ENCODE measurements at regions not wholly inside any gene's neighbourhood (a gene's known extent, or its start where the extent isn't known, plus 50 kb on each side); places are given as distances from the start of the nearest gene placed in this dataset.

GRCh38 chr11:127118811-127119210, 118.2 kb upstream of the KIRREL3 start:
- H3K4me3 ChIP-seq (ENCODE audit: control extremely low read depth in 1 of 5, extremely low read depth in 1 of 5, insufficient read depth in 1 of 5, low read depth in 2 of 5, low read length in 4 of 5): no peak overlapping the region
- ChIA-PET CTCF (no interaction called here), POLR2A (no interaction called here)
- no peaks in the 10 kb centered on the region for H4K20me1 ChIP-seq (ENCODE audit: control insufficient read depth, insufficient read depth, low read length, poor library complexity, severe bottlenecking)
- no peak overlapping the region for H3K4me2 ChIP-seq (replicated peaks; ENCODE audit: low read depth, low read length, poor library complexity, severe bottlenecking)
- intact Hi-C loops (cut with micrococcal nuclease): no loop called here
- Mint-ChIP-seq H3K27me3 (no peaks in the 10 kb centered on the region), H3K27ac (no peak overlapping the region), H3K9me3 (ENCODE audit: insufficient read depth) (no peaks in the 10 kb centered on the region), H3K4me1 (no peaks in the 10 kb centered on the region), H3K4me3 (no peak overlapping the region)
- no peaks in the 10 kb centered on the region for H3K9me3 ChIP-seq (ENCODE audit: control extremely low read depth in 1 of 3, control insufficient read depth in 2 of 3, insufficient read depth in 1 of 3, low read length in 2 of 3)
- WGBS (ENCODE audit: insufficient coverage): 94% methylated on average over 7 of the region's 9 CpGs
- H3K9ac ChIP-seq (ENCODE audit: low read length): no peak overlapping the region
- H2AFZ ChIP-seq (ENCODE audit: insufficient read depth, low read depth, low read length, poor library complexity, severe bottlenecking): no peak overlapping the region
- H3K27me3 ChIP-seq (replicated peaks in 1 of 4; ENCODE audit: control extremely low read depth in 1 of 4, control insufficient read depth in 3 of 4, insufficient read depth in 4 of 4, low read length in 3 of 4): no peaks in the 10 kb centered on the region
- no peaks in the 10 kb centered on the region for H3K79me2 ChIP-seq (ENCODE audit: control insufficient read depth, insufficient read depth, low read length)
- DNase-seq (no peak), ATAC-seq (ENCODE audit: low read depth) (no peak)
- H3K27ac ChIP-seq (ENCODE audit: low read length in 2 of 2): no peak overlapping the region
- TF ChIP-seq EZH2 (IDR thresholded peaks at IDR 0.05; ENCODE audit: borderline replicate concordance, insufficient read depth, low read depth, low read length, poor library complexity, severe bottlenecking): no peak
- TF ChIP-seq CTCF (IDR thresholded peaks at IDR 0.05): no peak
- H3K36me3 ChIP-seq (replicated peaks in 1 of 2; ENCODE audit: control extremely low read depth in 1 of 2, control insufficient read depth in 1 of 2, extremely low read depth in 1 of 2, insufficient read depth in 2 of 2, low read length in 1 of 2): no peaks in the 10 kb centered on the region
- no peaks in the 10 kb centered on the region for H3K4me1 ChIP-seq (ENCODE audit: control insufficient read depth in 2 of 2, insufficient read depth in 2 of 2, low read length in 2 of 2)

GRCh38 chr11:127117231-127117739, 116.7 kb upstream of the KIRREL3 start:
- Histone ChIP-seq H3K4me3 (ENCODE audit: control extremely low read depth in 1 of 5, extremely low read depth in 1 of 5, insufficient read depth in 1 of 5, low read depth in 2 of 5, low read length in 4 of 5) (no peak overlapping the region), H3K27me3 (replicated peaks in 1 of 4; ENCODE audit: control extremely low read depth in 1 of 4, control insufficient read depth in 3 of 4, insufficient read depth in 4 of 4, low read length in 3 of 4) (no peaks in the 10 kb centered on the region), H3K9ac (ENCODE audit: low read length) (no peak overlapping the region), H3K4me1 (ENCODE audit: control insufficient read depth in 2 of 2, insufficient read depth in 2 of 2, low read length in 2 of 2) (no peaks in the 10 kb centered on the region), H3K27ac (ENCODE audit: low read length in 2 of 2) (no peak overlapping the region), H3K4me2 (replicated peaks; ENCODE audit: low read depth, low read length, poor library complexity, severe bottlenecking) (no peak overlapping the region), H4K20me1 (ENCODE audit: control insufficient read depth, insufficient read depth, low read length, poor library complexity, severe bottlenecking) (no peaks in the 10 kb centered on the region), H2AFZ (ENCODE audit: insufficient read depth, low read depth, low read length, poor library complexity, severe bottlenecking) (no peak overlapping the region), H3K9me3 (ENCODE audit: control extremely low read depth in 1 of 3, control insufficient read depth in 2 of 3, insufficient read depth in 1 of 3, low read length in 2 of 3) (no peaks in the 10 kb centered on the region), H3K36me3 (replicated peaks in 1 of 2; ENCODE audit: control extremely low read depth in 1 of 2, control insufficient read depth in 1 of 2, extremely low read depth in 1 of 2, insufficient read depth in 2 of 2, low read length in 1 of 2) (no peaks in the 10 kb centered on the region), H3K79me2 (ENCODE audit: control insufficient read depth, insufficient read depth, low read length) (no peaks in the 10 kb centered on the region)
- 100% methylated on average over 1 of the region's 4 CpGs for WGBS (ENCODE audit: insufficient coverage)
- Mint-ChIP-seq H3K27ac (no peak overlapping the region), H3K27me3 (no peaks in the 10 kb centered on the region), H3K4me1 (no peaks in the 10 kb centered on the region), H3K9me3 (ENCODE audit: insufficient read depth) (no peaks in the 10 kb centered on the region), H3K4me3 (no peak overlapping the region)
- ATAC-seq (ENCODE audit: low read depth): no peak
- ChIA-PET POLR2A (no interaction called here), CTCF (no interaction called here)
- TF ChIP-seq EZH2 (IDR thresholded peaks at IDR 0.05; ENCODE audit: borderline replicate concordance, insufficient read depth, low read depth, low read length, poor library complexity, severe bottlenecking): no peak
- intact Hi-C loops (cut with micrococcal nuclease): no loop called here
- no peak for DNase-seq

All from B cell (primary cell).